HG03575 (cell line): ENCODE measurements at regions not wholly inside any gene's neighbourhood (a gene's known extent, or its start where the extent isn't known, plus 50 kb on each side); places are given as distances from the start of the nearest gene placed in this dataset.
"Not testable (repeated sequence)": the region's sequence is repeated elsewhere in the genome, so short reads cannot be mapped to it uniquely, and the experiment has no call there.

Source experiments
- ATAC-seq: cut with Tn5 transposase; IDR thresholded peaks from one replicate; pipeline ENCODE4 v1.9.1; 2021; ENCODE audit not compliant: unreplicated experiment, insufficient number of reproducible peaks, low FRiP score; ENCODE audit errors: extremely low read depth

DNA sequence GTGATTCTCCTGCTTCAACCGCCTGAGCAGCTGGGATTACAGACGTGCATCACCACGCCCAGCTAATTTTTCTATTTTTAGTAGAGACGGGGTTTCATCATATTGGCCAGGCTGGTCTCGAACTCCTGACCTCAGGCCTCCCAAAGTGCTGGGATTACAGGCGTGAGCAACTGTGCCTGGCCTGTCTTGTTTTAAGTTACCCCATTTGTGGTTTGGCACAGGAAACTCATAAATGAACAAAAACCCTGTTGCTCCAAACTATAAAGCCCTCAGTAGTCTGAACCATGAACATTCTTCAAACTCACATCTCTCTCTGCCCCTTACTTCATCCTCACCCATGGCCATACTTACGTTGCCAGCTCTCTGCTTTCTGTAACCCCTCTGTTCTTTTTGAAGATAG is 61.7 kb downstream of the RHOU start:
- not testable (repeated sequence) for ATAC-seq

DNA sequence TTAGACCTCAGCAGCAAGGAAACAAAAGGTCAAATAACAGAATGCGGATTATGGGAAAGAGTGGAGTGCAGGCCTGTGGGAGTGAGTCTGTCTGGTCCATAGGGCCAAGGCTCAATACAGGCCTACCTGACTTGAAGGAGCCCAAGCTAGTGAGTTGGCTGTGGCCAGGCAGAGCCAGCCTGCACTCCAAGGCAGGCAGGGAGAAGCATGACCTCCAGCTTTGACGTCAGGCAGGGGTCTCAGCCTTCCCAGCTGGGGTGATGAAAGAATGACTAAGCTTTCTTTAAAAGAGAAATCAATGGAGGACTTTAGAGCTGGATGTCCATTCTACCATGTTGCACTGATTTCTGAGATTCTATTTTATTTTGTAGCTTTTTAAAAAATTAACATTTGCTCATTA is 62.8 kb downstream of the RHOU start:
- ATAC-seq = no peak

DNA sequence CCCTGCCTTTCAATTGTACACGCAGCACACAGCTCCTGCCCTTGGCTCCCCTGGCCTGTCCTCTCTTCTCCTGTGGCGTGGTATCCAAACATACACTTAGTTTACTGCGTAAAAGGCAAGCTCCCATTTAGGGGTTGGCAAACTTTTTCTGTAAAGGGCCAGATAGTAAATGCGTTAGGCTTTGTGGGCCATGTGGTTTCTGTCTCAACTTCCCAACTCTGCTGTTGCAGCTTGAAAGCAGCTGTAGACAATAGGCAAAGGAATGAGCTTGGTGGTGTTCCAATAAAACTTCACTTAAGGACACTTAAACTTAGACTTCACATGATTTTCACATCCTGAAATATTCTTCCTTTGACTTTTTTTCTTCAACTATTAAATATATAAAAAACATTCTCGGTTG is 63.3 kb downstream of the RHOU start:
- ATAC-seq = no peak

DNA sequence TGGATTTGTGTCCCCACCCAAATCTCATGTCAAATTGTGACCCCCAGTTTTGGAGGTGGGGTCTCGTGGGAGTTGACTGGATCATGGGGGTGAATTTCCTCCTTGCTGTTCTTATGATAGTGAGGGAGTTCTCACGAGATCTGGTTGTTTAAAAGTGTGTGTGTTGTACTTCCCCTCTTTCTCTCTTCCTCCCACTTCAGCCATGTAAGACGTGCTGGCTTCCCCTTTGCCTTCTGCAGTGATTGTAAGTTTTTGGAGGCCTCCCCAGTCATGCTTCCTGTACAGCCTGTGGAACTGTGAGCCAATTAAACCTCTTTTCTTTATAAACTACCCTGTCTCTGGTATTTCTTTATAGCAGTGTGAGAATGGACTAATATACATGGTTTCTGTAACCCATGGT is 64.6 kb downstream of the RHOU start:
- no peak for ATAC-seq

DNA sequence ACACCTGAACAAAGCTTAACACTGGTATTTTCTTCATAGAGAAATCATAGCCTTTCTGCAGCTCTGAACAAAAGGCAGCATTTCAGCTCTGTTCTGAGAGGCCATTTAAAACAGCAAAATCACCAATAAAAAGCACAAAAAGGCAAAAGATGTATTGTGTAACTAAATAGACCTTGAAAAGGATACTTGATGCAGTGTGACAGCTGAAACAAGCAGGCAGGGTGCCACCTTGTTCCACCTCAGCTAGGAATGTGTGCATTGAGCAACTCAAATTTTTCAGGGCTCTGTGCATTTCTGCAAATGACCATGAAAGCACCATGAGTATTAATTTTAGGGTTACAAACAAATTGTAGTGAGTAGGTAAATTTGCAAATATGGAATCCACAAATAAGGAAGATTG is 65.8 kb downstream of the RHOU start:
- ATAC-seq = no peak

DNA sequence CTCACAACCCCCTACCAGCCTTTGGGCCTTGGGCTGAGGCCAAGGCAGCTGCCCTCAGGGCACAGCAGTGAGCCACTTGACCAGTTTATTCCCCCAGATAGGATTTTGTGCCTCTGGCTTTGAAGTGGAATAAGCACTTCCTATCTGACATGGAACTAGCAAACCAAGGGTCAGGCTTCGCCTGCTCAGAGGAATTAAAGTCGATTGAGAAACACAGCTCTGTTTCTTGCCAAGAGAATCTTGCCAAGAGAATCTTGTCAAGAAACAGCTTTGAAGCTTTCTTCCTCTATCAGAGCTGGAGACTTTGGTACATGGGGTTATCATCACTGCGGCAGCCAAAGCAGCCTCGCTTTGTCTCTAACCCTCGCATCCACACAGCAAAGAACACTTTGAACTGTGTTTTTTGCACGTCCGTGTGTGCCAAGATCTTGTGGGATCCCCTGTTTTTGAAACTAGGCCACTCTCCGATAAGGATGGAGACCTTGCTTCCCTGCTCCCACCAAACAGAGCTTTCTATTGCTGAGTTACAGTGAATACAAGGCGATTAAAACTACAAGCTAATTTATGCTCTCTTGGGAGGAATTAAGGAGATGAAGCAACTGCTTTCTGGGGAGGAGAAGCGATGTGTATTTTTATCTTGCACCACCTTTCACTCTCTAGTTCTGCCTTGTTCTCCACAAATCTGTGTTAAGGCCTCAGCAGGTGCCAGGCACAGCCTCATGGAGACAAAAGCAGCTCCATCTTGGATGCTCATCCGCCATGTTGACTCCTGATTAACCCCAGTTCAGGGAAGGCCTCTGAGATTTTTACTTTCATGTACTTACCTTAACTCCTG is 67.3 kb downstream of the RHOU start:
- no peak for ATAC-seq

DNA sequence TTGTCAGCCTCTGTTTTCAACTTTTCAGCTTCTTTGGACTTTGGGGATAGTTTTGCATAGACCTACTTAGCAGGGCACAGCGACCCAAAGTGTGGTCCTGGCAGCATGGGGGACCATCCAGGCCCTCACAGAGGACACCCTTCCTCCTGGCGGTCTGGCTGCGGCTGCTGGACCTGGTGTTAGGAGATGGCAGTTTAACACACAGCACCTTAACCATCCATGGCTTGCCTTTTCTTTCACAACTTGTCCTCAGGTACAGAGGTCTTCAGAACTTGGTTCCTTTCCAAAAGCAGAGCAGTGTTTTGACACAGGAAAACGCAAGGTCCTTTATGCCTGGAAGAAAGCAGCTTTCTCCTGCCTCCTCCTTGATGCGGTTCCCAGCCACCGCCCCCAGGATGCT is 68.1 kb downstream of the RHOU start:
- no peak for ATAC-seq

DNA sequence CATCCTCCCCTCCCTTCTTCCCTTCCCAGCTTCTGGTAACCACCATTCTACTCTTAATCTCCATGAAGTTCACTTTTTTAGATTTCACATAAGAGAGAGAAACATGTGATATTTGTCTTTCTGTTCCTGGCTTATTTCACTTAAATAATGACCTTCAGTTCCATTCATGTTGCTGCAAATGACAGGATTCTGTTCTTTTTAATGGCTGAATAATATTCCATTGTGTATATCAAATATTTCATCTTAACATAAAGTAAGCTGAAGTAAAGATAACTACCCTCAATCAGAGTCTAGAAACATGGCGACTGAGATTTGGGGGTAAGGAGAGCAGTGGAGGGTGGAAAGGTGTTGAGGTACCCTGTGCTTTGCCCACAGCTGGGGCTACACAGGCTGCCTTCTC is 68.9 kb downstream of the RHOU start:
- no peak for ATAC-seq

DNA sequence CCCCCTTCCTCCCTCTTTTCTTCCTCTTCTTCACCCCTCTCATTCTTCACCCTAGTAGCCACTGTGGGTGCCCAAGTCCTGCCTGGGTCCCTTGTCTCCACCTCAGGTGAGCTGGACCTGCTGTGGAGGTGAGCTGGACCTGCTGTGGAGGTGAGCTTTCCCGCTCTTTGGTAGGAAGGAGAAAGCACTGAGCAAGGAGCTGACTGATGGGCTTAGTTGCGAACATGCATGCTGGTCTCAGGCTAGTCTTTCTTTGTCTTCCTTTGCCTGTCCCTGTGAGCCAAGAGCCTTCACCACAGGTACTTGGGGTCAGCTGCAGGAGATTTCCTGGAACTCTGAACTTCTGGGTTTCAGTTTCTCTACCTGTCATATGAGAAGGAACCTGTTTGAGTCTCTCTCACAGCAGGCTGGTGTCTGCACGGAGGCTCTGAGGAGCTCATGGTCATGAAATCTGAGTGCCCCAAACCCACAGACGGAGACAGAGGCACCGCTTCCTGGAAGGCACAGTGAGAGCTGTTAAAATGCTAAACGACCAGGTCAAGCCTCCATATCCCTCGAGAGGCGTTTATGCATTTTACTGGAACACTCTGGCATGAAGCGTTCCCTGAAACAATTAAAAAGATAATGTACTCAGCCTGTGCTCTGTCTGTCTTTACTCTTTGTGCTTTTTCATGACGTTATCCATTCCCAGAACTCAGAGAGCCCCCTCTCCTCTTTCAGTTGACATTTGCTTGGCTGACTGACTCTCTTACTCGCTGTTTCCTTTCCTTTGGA is 69.5 kb downstream of the RHOU start:
- no peak for ATAC-seq

DNA sequence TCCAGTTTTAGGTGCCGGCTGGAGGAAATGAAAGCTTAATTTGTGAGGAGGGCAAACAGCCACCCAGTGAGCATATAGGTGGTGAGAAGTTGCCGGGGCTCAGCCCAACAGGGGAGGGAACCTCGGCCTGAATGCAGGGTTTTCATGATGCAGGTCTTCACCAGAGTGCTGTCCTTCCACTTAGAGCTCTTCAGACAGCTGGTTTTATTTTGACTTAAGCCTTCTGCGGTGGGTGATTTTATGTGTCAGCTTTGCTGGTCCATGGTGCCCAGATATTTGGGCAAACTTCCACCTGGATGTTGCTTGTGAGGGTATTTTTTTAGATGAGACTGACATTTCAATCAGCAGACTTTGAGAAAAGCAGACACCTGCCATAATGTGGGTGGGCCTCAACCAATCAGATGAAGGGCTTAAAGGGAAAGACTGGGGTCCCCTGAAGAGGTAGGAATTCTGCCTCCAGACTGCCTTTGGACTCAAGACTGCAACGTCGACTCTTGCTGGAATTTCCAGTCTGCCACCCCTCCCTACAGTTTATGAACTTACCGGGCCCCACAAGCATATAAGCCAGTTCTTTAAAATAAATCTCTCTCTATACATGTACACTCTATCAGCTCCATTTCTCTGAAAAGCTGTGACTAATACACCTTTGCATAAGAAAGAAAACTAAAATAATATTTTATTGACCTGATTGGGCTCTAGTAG is 72.8 kb downstream of the RHOU start:
- ATAC-seq = no peak

DNA sequence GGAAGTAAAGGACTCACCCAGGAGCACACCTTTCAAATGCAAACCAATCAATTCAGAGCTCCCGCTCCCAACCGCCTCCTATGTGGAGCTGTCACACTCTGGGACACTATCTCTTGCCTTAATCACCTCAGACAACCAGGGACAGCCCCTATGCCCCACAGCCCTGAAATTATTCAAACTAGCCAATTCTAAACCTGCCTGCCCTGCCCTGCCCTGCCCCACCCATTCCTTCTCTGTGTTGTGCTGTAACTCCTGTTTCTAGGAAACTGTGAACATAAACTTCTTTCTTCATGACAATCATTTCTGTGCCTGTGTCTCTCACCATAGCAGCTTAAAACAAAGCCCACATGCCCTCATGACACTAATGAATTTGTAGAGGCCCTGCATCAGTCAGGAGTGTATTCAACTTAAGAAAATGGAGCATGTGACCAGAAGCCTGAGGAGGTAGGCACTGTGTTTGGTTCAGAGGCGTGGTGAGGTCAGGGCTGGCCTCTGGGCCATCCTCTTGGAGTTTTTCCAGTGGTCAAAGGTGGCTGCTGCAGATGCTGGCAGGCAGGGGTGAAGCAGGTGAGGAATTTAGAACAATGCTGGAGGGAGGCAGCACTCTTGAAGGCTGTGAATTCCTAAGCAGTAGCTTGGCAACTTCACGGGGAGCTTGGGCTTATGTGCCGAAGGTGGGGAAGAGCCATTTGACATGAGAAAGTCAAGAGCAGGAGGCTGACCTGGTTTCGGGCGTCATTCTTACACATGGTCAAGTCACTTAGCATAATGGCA is 74.5 kb downstream of the RHOU start:
- no peak for ATAC-seq

DNA sequence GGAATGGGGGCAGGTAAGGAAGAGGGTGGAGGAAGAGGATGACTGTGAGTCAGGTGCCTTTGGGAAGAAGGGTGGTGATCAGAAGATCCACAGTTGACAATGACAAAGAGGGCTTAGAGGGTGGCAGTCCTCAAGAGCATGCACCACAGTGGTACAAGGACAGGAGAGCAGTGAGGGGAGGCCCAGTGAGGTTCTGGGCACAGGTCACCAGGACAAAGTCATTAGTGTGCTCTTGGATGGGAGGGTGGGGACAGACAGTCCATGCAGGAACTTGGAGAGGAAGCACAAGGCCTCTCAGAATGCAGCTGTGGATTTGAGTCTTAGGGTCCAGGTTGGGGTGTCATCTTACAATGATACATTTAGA is 75.1 kb downstream of the RHOU start:
- ATAC-seq = no peak

DNA sequence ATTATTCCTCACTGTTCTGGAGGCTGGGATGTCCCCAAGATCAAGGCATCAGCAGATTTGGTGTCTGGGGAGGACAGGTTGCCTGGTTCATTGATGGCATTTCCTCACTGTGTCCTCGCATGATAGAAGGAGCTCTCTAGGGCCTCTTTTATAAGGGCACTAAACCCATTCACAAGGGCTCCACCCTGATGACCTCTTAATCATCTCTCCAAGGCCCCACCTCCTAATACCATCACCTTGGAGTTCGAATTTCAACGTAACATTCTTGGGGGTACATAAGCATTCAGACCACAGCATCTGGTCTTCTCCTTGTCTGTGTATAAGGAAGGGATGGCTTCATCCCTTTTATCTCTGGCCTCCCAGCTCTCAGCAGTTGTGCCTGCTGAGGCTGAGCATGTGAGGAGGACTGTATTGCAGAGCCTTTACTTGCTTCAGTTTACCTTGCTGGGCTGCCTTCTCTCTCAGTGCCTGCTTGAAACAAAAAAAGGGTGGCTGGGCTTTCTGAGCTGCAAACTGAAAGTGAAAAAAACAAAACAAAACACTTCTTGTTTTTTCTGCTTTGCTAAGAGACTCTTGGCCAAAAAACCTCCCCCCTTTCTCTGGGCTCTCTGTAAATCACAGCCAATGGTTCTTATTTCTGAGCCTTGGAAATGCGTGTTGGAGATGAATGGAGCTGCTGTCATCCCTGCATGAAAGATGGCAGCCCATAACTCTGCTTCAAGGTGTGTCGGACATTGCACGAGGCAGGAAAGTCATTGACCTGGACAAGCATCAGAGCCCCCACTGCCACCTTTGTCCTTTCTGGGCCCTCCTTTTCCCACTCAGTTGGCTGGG is 75.8 kb downstream of the RHOU start:
- ATAC-seq = no peak

DNA sequence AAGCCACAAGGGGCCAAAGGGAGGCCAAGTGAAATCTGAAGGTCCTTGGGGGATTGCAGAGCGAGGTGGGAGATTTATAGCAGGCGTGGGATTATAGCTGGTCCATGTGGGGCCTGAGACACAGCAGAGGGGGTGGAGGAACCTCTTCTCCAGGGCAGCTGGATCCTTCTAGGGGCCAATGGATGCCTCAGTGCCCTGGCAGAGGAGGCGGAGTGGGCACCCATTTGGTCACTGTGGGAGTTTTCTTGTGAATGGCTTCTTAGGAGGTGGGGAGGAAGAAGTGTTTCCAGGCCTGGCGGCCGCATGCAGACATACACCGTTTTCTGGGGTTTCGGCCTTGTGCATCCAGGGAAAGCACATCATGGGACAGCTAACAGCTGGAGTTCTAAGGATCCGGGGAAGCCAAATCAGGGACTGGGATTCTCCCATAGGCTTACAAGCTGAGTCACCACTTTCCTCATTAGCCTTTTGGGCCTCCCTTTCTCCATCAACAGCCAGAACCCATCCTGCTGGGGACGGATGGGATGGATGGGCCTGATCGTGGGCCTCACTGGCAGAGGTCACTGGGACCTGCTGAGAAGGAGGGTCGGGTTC is 76.5 kb downstream of the RHOU start:
- ATAC-seq = no peak

DNA sequence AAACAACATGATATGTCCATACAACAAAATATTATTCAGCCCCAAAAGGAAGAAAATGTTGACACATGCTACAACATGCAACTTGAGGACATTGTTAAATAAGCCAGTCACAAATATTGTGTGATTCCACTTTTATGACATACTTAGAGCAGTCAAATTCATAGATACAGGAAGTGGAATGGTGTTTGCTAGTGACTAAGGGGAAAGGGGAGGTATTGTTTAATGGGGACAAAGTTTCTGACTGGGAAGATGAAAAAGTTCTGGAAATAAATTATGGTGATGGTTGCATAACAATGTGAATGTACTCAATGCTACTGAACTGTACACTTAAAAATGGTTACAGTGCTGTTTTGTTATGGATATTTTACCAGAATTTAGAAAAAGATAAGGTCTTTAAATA is 77.7 kb downstream of the RHOU start:
- ATAC-seq = no peak

DNA sequence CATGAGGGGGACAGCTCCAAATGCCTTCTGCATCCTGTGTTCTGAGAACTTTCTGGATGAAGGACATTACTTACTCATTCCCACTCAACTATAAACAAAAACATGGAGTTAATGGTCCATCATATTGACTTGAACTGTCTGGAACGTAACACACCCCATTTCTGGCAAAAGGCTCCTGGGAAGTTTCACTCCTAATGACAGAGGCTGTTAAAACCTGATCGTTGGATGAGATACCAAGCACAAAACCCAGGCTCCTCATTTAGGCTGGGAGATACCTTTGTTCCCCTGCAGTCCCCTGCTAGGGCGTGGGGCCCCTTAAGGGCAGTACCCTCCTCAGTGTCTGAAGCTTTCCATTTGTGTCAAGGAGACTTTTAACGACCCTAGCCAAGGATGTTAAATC is 78.9 kb downstream of the RHOU start:
- ATAC-seq = no peak

DNA sequence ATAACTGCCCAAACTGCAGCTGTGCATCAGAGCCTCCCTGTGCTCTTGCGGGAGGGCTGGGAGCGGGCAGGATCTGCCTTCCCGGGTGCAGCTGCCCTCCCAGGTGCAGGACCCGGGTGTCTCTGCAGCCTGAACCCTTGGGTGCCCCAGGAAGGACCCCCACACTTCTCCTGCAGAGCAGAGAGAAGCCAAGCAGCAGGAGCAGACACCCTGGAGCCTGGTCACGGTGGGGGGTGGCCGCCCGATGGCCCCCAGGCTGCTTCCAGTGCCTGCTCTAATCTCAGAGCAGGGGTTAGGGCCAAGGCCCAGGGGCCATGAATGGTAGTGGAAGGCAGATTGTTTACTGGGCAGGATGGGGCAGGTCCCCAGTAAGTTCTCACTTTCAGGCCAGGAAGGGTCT is 83.0 kb downstream of the RHOU start:
- ATAC-seq = no peak

DNA sequence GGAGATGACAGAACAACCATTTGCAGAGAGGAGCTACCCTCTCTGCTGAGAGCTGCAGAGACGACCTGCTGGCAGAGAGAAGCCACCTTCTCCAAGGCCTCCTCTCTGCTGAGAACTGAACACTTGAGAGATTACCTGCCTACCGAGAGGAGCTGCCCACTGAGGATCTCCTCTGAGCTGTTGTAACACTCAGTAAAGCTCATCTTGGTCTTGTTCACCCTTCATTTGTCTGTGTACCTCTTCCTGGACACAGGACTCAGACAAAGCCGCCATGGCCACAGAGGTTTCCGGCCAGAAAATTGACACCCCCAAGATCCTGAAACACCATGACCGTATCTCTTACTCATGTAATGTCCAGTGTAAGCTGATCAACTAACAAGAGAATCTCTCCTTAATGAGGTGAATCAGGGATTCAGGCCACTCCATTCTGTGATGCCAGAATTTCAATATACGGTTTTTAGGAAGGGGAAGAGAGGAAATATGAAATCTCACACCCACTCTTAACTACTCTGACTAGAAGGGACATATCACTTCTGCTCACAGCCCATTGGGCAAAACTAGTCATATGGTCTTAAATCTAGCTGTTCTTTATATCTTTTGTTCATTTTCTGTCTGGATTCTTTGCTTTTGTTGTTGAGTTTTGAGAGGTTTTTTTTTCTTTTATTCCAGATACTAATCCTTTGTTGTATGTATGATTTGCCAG is 83.8 kb downstream of the RHOU start:
- ATAC-seq = no peak
